ENCODE measurements at regions not wholly inside any gene's neighbourhood (a gene's known extent, or its start where the extent isn't known, plus 50 kb on each side); places are given as distances from the start of the nearest gene placed in this dataset.

- H3K36me3 ChIP-seq (ENCODE audit: control insufficient read depth, insufficient read depth, low read length), result no peaks in the 10 kb centered on the region
- H3K27me3 ChIP-seq (ENCODE audit: control insufficient read depth, insufficient read depth, low read length), result no peaks in the 10 kb centered on the region
- H3K4me1 ChIP-seq (ENCODE audit: control insufficient read depth, insufficient read depth, low read length), result no peaks in the 10 kb centered on the region
- H3K9ac ChIP-seq (ENCODE audit: low read length), result no peak overlapping the region
- H3K27ac ChIP-seq (ENCODE audit: low read depth, low read length), result no peak overlapping the region
- H3K4me3 ChIP-seq (ENCODE audit: low read length), result no peak overlapping the region
Measured at GRCh38 chr15:29624271-29624670, 198.0 kb downstream of the TJP1 start.

DNA sequence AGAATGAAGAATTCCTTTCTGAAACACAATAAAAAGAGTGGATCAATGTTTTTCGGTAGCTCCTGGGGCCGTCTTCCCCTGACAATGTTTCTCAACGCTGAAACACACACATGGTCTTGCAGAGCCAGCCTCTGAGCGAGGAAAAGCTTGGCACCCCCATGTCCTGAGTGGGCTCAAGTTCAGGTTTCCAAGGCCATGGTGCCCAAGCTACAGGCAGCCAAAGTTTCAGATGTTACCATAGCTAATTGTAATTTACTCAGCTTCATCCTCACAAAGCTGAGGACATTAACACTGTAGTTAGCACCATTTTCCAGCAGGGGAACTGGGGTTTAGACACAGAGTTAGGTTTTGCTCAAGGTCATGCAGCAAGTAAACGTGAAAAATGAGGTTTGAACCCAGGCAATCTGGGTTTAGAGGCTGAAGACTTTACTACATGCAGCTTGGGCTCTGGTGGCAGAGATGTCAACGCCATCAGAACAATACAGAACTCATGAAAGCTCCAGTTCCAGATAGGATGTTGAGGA is 199.1 kb downstream of the TJP1 start:
- Histone ChIP-seq H3K36me3 (ENCODE audit: control insufficient read depth, insufficient read depth, low read length) (no peaks in the 10 kb centered on the region), H3K9ac (ENCODE audit: low read length) (no peak overlapping the region), H3K27me3 (ENCODE audit: control insufficient read depth, insufficient read depth, low read length) (no peaks in the 10 kb centered on the region), H3K4me3 (ENCODE audit: low read length) (no peak overlapping the region), H3K4me1 (ENCODE audit: control insufficient read depth, insufficient read depth, low read length) (no peaks in the 10 kb centered on the region), H3K27ac (ENCODE audit: low read depth, low read length) (no peak overlapping the region)

DNA sequence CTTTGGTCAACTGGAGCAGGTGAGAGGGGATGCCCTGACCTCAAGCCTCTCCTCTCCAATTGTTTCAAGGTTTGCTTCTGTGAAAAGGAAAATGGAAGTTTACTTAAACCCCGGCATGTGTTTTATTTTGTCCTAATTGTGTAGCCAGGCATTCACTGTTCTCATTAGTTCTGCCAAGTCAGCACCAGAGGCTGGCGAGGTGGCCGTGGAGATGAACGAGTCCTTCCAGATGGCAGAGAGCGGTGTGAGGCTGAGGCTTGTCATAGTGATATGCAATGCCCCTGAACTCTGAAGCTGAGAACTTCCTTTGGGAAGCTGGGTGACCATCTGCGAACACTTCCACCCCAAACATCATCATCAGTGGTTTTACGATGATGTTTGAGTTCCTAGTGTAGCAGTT is 199.6 kb downstream of the TJP1 start:
- no peaks in the 10 kb centered on the region for H3K4me1 ChIP-seq (ENCODE audit: control insufficient read depth, insufficient read depth, low read length)
- no peak overlapping the region for H3K27ac ChIP-seq (ENCODE audit: low read depth, low read length)
- H3K36me3 ChIP-seq (ENCODE audit: control insufficient read depth, insufficient read depth, low read length), result no peaks in the 10 kb centered on the region
- H3K9ac ChIP-seq (ENCODE audit: low read length), result no peak overlapping the region
- H3K27me3 ChIP-seq (ENCODE audit: control insufficient read depth, insufficient read depth, low read length), result no peaks in the 10 kb centered on the region
- H3K4me3 ChIP-seq (ENCODE audit: low read length), result no peak overlapping the region

GRCh38 chr15:29621616-29622015 is 200.7 kb downstream of the TJP1 start:
- no peak overlapping the region for H3K27ac ChIP-seq (ENCODE audit: low read depth, low read length)
- H3K4me1 ChIP-seq (ENCODE audit: control insufficient read depth, insufficient read depth, low read length), result no peaks in the 10 kb centered on the region
- no peak overlapping the region for H3K9ac ChIP-seq (ENCODE audit: low read length)
- no peaks in the 10 kb centered on the region for H3K36me3 ChIP-seq (ENCODE audit: control insufficient read depth, insufficient read depth, low read length)
- no peak overlapping the region for H3K4me3 ChIP-seq (ENCODE audit: low read length)
- H3K27me3 ChIP-seq (ENCODE audit: control insufficient read depth, insufficient read depth, low read length), result no peaks in the 10 kb centered on the region

- Histone ChIP-seq H3K27ac (ENCODE audit: low read depth, low read length) (no peak overlapping the region), H3K36me3 (ENCODE audit: control insufficient read depth, insufficient read depth, low read length) (no peaks in the 10 kb centered on the region), H3K27me3 (ENCODE audit: control insufficient read depth, insufficient read depth, low read length) (no peaks in the 10 kb centered on the region), H3K4me3 (ENCODE audit: low read length) (no peak overlapping the region), H3K4me1 (ENCODE audit: control insufficient read depth, insufficient read depth, low read length) (no peaks in the 10 kb centered on the region), H3K9ac (ENCODE audit: low read length) (no peak overlapping the region)
Measured at GRCh38 chr15:29618586-29618985, 203.7 kb downstream of the TJP1 start.

DNA sequence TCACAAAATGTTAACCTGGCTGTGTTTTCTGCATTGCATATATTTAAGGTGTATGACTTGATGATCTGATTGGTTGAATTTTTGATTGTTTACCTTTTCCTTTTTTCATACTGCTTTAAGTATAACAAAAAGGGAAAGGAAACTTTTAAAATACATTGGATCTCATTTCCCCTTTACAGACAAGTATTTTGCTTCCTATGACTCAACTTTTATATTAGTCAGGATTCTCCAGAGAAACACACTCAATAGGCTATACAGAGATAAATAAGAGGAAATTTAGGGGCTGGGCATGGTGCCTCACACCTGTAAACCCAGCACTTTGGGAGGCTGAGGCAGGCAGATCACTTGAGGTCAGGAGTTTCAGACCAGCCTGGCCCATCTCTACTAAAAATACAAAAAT is 205.8 kb downstream of the TJP1 start:
- Histone ChIP-seq H3K27me3 (ENCODE audit: control insufficient read depth, insufficient read depth, low read length) (no peaks in the 10 kb centered on the region), H3K4me3 (ENCODE audit: low read length) (no peak overlapping the region), H3K27ac (ENCODE audit: low read depth, low read length) (no peak overlapping the region), H3K36me3 (ENCODE audit: control insufficient read depth, insufficient read depth, low read length) (no peaks in the 10 kb centered on the region), H3K9ac (ENCODE audit: low read length) (no peak overlapping the region), H3K4me1 (ENCODE audit: control insufficient read depth, insufficient read depth, low read length) (no peaks in the 10 kb centered on the region)

DNA sequence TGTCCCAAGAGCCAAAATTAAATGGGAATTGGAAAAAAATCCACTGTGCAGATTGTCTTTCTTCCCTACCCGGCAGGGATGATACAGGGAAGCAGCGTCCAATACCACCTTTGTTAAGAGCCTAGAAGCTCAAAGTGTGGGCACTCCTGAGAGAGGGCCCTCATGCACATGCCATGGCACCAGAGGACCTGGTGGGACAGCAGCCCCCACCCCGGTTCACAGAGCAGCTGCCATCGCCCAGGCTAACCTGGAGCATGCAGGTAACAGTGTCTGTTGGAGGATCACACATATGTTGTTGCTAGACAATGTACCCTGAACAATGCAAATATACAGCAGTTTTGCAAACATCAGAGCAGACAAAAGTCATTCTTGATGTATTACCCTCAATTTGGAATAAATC is 206.5 kb downstream of the TJP1 start:
- Histone ChIP-seq H3K27ac (ENCODE audit: low read depth, low read length) (no peak overlapping the region), H3K36me3 (ENCODE audit: control insufficient read depth, insufficient read depth, low read length) (no peaks in the 10 kb centered on the region), H3K27me3 (ENCODE audit: control insufficient read depth, insufficient read depth, low read length) (no peaks in the 10 kb centered on the region), H3K9ac (ENCODE audit: low read length) (no peak overlapping the region), H3K4me3 (ENCODE audit: low read length) (no peak overlapping the region), H3K4me1 (ENCODE audit: control insufficient read depth, insufficient read depth, low read length) (no peaks in the 10 kb centered on the region)

GRCh38 chr15:29613951-29614382 is 208.3 kb downstream of the TJP1 start:
- Histone ChIP-seq H3K4me1 (ENCODE audit: control insufficient read depth, insufficient read depth, low read length) (no peaks in the 10 kb centered on the region), H3K27me3 (ENCODE audit: control insufficient read depth, insufficient read depth, low read length) (no peaks in the 10 kb centered on the region), H3K4me3 (ENCODE audit: low read length) (no peak overlapping the region), H3K36me3 (ENCODE audit: control insufficient read depth, insufficient read depth, low read length) (no peaks in the 10 kb centered on the region), H3K27ac (ENCODE audit: low read depth, low read length) (no peak overlapping the region), H3K9ac (ENCODE audit: low read length) (no peak overlapping the region)

GRCh38 chr15:29612701-29613100 is 209.6 kb downstream of the TJP1 start:
- Histone ChIP-seq H3K27ac (ENCODE audit: low read depth, low read length) (no peak overlapping the region), H3K27me3 (ENCODE audit: control insufficient read depth, insufficient read depth, low read length) (no peaks in the 10 kb centered on the region), H3K4me3 (ENCODE audit: low read length) (no peak overlapping the region), H3K4me1 (ENCODE audit: control insufficient read depth, insufficient read depth, low read length) (no peaks in the 10 kb centered on the region), H3K36me3 (ENCODE audit: control insufficient read depth, insufficient read depth, low read length) (no peaks in the 10 kb centered on the region), H3K9ac (ENCODE audit: low read length) (no peak overlapping the region)

DNA sequence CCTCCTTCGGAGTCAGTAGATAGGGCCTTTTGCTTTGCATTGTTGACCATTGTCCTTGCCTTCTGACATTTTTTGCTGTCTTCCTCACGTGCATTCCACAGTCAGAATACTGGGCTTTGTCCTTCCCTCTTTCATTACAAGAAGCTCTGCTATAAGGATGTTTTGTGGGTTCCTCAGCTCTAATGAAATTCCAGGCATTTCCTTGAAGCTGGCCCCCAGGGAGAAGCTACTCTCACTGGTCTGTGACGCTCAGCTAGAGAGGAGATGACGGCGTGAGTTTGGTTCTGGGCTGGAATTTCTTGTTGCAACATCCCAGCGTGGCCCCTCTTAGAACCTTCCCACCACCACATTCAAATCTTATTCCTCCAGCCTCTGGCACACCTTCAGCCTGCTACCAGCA is 210.2 kb downstream of the TJP1 start:
- Histone ChIP-seq H3K27ac (ENCODE audit: low read depth, low read length) (no peak overlapping the region), H3K4me3 (ENCODE audit: low read length) (no peak overlapping the region), H3K4me1 (ENCODE audit: control insufficient read depth, insufficient read depth, low read length) (no peaks in the 10 kb centered on the region), H3K36me3 (ENCODE audit: control insufficient read depth, insufficient read depth, low read length) (no peaks in the 10 kb centered on the region), H3K9ac (ENCODE audit: low read length) (no peak overlapping the region), H3K27me3 (ENCODE audit: control insufficient read depth, insufficient read depth, low read length) (no peaks in the 10 kb centered on the region)

GRCh38 chr15:29611057-29611456 is 211.2 kb downstream of the TJP1 start:
- Histone ChIP-seq H3K9ac (ENCODE audit: low read length) (no peak overlapping the region), H3K27ac (ENCODE audit: low read depth, low read length) (no peak overlapping the region), H3K27me3 (ENCODE audit: control insufficient read depth, insufficient read depth, low read length) (no peaks in the 10 kb centered on the region), H3K36me3 (ENCODE audit: control insufficient read depth, insufficient read depth, low read length) (no peaks in the 10 kb centered on the region), H3K4me1 (ENCODE audit: control insufficient read depth, insufficient read depth, low read length) (no peaks in the 10 kb centered on the region), H3K4me3 (ENCODE audit: low read length) (no peak overlapping the region)

DNA sequence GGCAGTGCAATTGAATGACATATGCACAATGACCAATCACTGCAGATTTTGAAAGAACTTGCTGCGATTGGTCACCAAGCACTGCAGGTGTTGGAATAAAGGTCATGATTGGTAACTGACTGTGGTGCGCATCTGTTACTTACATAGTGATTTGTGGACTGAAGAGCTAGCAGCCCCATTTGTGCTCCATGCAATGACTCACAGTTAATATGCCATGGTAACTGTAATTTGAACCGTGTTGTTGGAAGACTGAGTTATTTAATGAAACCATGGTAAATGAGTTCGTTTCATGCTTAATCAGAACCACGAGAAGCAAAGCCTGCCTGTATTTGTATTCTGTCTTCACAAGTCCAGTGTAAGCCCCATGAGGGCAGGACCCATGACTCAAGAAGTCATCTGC is 220.5 kb downstream of the TJP1 start:
- Histone ChIP-seq H3K4me3 (ENCODE audit: low read length) (no peak overlapping the region), H3K27ac (ENCODE audit: low read depth, low read length) (no peak overlapping the region), H3K9ac (ENCODE audit: low read length) (no peak overlapping the region), H3K4me1 (ENCODE audit: control insufficient read depth, insufficient read depth, low read length) (no peaks in the 10 kb centered on the region), H3K27me3 (ENCODE audit: control insufficient read depth, insufficient read depth, low read length) (no peaks in the 10 kb centered on the region), H3K36me3 (ENCODE audit: control insufficient read depth, insufficient read depth, low read length) (no peaks in the 10 kb centered on the region)

GRCh38 chr15:29600262-29600661 is 222.0 kb downstream of the TJP1 start:
- H3K4me3 ChIP-seq (ENCODE audit: low read length), result no peak overlapping the region
- H3K4me1 ChIP-seq (ENCODE audit: control insufficient read depth, insufficient read depth, low read length), result no peaks in the 10 kb centered on the region
- no peaks in the 10 kb centered on the region for H3K27me3 ChIP-seq (ENCODE audit: control insufficient read depth, insufficient read depth, low read length)
- H3K27ac ChIP-seq (ENCODE audit: low read depth, low read length), result no peak overlapping the region
- no peaks in the 10 kb centered on the region for H3K36me3 ChIP-seq (ENCODE audit: control insufficient read depth, insufficient read depth, low read length)
- H3K9ac ChIP-seq (ENCODE audit: low read length), result no peak overlapping the region

Data from rectal smooth muscle tissue (tissue), 1 donor.